ENCODE measurements at regions not wholly inside any gene's neighbourhood (a gene's known extent, or its start where the extent isn't known, plus 50 kb on each side); places are given as distances from the start of the nearest gene placed in this dataset.

- DNase-seq, result no peak
Measured at GRCh38 chr5:6926491-6927038, 213.3 kb downstream of the TENT4A start.

DNA sequence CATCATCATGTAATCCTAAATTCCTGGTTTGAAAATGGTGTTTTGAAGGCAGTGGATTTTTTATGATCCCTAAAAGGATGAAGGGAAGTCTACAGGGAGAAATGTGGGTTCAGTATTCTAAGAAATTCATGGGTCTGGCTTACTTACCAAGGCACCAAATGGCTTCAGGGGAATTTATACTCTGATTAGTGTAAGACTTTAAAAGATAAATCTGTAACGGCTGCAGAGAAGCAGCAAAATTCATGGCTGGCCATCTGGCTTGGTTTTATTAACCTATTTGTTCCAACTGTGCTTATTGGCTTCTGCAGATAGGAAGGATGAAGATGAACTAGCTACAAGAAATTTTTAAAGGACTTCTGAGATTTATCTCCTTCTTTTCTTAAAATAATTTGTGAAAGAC, 222.8 kb downstream of the TENT4A start:
- no peak for DNase-seq

DNA sequence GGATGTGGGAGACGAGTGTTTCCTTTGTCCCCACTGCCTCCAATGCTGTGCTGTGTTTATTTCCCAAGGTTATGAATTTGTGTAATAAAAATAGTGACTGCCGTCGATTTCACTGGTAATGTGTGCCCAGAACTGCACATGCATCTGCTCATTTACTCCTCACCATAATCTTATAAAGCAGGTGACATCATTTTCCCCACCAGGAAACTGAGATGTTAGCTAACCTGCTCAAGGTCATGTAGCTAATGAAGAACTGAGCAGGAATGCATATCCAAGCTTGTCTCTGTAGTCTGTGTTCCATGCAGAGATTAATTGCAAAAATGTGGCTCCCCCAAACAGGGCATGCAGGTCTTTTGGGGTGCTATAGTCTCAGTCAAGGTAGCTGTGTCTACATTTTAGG, 224.4 kb downstream of the TENT4A start:
- no peak for DNase-seq

DNA sequence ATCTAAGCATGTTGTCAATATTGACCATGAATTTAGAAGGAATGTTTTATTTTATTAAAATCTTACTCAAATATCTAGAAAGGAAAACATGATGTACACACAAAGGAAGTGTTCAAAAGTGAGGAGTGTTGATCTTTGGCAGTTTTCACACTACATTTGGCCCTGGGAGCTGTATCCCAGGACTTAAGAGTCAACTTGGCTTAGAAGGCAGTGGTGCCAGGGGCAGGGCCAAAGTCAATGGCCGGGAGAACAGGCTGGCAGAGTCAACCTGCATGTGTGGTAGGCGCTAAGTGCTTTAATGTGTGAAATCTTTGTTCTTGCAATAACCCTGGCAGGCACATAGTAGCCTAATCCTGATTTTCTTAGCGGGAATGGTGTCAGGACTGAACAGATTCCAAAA, 228.4 kb downstream of the TENT4A start:
- no peak for DNase-seq

DNA sequence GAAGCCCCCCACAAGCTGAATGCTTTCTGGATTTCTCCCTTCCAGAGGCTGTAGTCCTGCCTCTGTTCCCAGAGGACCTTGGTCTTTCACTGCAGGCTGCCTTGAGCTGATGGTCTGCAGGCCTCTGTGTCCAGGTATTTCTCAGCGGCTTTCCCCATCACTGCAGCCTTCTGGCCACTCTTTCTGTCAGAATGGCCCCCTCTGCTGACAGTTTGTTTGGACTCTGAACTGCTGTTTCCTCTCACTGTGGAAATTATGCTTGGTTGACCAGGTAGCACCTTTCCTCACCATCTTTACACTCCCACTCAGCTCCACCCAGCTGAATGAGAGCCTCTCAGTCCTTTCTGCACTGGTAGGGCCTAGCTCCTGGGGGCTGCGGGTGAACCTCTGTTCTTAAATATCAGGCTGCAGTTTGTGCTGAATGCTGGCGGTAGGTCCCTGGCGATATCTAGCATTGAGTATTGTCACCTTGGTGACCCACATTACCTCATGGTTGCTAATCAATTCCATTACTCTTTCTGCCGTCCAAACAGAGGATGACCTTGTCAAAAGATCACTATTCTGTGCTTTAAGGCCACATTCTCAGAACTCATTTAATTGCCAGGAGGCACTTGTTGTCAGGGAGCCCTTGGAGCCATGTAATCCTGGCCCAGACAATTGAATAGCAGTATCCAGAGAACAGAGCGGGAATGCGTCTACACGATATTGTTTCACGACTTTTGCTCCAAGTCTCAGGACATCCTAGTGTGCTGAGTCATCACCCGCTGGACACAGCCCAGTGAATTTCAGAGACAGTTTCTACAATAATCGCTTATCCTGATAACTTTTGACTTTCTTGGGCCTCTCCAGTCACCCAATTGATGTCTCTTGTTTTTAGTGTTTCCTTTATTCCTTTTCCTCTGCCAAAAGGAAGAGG, 230.2 kb downstream of the TENT4A start:
- no peak for DNase-seq

GRCh38 chr5:6948562-6948961, 235.3 kb downstream of the TENT4A start:
- no peak for DNase-seq

DNA sequence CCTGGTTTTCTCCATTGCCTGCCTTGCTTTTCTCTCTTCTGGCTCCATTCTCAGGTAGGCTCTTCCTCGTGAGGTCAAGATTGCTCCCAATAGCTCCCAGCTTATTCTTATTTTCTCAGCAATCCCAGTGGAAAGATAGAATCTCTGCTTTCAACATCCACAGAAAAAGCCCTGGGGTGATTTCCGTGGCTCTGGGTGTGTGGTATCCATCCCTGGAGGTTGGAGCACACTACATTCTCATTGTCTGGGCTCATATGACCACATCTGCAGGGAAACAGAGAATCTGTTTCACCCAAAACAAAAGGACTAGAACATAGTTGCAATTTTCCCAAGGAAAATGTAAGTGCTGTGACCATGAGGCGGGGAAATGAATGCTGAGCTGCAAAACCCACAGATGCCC, 236.0 kb downstream of the TENT4A start:
- DNase-seq, result no peak

- DNase-seq, result no peak
Measured at GRCh38 chr5:6950250-6950649, 237.0 kb downstream of the TENT4A start.

GRCh38 chr5:6950860-6951259, 237.6 kb downstream of the TENT4A start:
- DNase-seq, result no peak

DNA sequence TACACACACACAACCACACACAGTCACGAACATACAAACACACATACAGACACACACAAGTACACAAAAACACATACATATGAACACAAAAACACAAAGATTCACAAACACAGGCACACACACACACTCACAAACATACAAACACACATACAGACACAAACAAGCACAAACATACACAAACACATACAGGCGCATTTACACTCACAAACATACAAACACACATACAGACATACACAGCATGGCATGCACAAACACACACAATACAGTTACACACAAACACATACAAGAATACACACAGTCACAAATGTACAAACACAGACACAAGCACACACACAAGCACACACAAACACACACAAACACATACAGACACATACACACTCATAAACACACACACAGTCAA, 247.9 kb downstream of the TENT4A start:
- DNase-seq, result no peak

- DNase-seq, result no peak
Measured at GRCh38 chr5:6961837-6962635, 248.8 kb downstream of the TENT4A start.

- no peak for DNase-seq
Measured at GRCh38 chr5:6976971-6977370, 263.7 kb downstream of the TENT4A start.

- no peak for DNase-seq
Measured at GRCh38 chr5:6979061-6979460, 265.8 kb downstream of the TENT4A start.

GRCh38 chr5:6989230-6989629, 276.0 kb downstream of the TENT4A start:
- no peak for DNase-seq

DNA sequence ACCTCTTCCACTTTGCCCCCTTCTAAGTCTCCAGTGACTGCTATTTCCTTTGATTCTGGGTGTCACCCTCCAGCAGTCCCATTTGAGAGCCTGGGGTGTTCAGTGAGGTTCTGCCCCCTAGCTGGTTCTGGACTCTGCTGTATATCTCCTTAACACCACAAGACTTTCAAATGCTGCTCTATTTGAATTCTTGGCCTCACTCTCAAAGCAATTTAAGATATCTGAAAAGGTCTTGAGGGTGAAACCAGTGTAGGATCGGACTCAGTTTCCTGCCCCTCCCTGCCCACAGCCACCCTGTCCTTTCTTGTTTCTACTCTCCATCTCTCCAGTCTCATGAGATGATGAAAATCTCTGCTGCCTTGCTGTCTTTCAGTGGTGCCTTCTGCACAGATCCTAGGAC, 280.9 kb downstream of the TENT4A start:
- no peak for DNase-seq

GRCh38 chr5:6995115-6995514, 281.9 kb downstream of the TENT4A start:
- no peak for DNase-seq

DNA sequence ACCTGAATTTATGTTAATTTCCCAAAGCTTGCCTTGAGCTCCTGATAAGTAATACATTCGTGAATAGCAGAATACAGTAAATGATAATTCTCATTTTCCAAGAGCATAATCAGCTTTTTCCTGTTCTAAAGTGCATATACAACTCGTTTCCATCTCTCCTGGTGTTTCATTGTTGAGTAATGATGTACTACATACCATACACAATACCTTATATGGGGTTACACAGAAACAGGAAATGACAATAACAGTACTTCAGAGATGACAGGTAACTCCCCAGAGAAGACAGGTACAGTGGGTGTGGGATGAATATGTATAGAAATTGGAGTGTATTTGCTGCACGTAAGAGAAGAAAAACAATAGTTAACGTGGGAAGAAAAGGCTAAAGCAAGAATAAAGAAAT, 287.1 kb downstream of the TENT4A start:
- no peak for DNase-seq

DNA sequence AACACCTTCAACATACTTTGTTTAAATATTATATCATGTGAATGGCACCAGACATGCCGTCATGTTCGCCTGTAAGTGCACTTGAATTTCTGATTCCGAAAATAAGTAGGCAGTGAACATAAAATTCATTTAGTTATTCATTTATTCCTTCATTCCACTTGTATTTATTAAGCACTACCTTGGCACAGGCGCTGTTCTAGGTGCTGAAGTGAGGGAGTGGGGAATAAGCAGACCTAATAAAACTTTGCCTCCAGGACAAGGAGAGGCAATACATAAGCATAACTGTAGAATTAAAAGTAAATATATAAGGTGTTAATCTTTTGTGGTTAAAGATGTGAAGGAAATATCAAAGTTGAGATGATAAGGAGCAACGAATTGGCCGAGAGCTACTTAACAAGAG, 297.4 kb downstream of the TENT4A start:
- no peak for DNase-seq

DNA sequence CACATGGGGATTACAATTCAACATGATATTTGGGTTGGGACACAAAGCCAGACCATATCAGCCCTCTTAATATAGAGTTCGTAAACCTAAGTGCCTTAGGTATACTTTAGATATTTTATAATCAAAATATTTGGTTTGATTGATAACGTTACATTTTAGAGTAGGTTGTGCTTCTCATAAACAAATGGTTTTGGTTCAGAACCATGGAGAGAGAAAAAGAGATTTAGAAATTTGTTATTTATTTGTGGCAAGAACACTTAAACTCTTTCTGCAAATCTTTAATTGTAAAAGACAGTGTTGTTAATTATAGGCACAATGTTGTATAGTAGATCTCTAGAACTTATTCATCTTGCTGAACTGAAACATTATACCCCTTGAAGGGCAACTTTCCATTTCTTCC, 298.8 kb downstream of the TENT4A start:
- no peak for DNase-seq

DNA sequence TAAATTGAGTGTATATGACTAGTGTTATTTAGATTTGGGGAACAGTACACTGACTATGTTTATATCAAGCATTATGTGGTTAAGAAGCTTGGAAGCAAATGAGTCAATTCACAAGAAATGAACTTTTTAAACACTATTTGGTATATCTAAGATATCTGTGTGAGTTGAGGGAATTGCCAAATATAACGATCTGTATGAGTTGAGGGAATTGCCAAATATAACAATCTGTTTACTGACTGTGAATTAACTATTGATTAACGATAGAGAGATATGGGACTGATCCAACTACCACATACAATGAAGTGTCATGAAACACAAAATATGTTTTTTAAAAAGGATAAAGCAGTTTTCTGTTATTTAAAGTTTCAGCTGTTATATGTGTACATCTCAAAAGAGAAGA, 301.4 kb downstream of the TENT4A start:
- no peak for DNase-seq

- no peak for DNase-seq
Measured at GRCh38 chr5:7015586-7016256, 302.5 kb downstream of the TENT4A start.

- no peak for DNase-seq
Measured at GRCh38 chr5:7016999-7017747, 303.9 kb downstream of the TENT4A start.

DNA sequence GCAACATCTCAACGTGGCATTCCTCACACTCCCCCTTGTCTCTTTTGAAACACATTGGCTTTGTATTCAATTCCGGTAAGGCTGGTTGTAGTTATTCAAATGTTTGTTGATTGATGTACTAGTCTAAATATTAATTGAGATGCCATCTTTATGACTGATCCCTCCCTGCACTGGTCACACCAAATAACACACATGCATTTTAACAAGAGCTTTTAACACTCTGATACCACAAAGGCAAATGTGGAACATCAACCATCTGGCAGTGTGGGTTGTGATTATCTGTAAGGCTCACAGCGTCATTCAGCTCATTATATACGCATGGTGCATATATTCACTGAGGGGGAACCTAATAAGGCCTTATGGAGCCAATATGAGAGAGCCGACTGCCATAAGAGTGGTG, 305.0 kb downstream of the TENT4A start:
- no peak for DNase-seq
